B cell (primary cell): ENCODE measurements at regions not wholly inside any gene's neighbourhood (a gene's known extent, or its start where the extent isn't known, plus 50 kb on each side); places are given as distances from the start of the nearest gene placed in this dataset.

Experiments
- EZH2 ChIP-seq: IDR thresholded peaks from 2 replicates; pipeline ENCODE4 v1.6.1; 2012; ENCODE audit warnings: borderline replicate concordance, low read depth, mild to moderate bottlenecking, moderate library complexity, low read length; ENCODE audit not compliant: insufficient read depth, poor library complexity, severe bottlenecking
- TF ChIP-seq, protein P1 (sequence below): fragments of 200-600 bp; IDR thresholded peaks from one replicate; pipeline ENCODE4 v1.8.0; 2022; ENCODE audit warnings: antibody characterized with exemption, mild to moderate bottlenecking

DNA sequence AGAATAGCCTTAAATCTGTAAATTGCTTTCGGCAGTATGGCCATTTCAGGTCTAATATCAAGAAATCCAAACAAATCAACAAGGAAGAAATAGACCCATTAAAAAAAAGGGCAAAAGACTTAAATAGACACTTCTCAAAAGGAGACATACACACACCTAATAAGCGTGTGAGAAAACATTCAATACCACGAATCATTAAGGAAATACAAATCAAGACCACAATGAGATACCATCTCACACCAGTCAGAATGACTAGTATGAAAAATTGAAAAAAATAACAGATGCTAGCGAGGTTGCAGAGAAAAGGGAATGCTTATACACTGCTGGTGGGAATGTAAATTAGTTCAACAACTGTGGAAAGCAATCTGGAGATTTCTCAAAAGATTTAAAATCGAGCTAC is 243.2 kb downstream of the DSEL start:
- TF ChIP-seq, protein P1, sequence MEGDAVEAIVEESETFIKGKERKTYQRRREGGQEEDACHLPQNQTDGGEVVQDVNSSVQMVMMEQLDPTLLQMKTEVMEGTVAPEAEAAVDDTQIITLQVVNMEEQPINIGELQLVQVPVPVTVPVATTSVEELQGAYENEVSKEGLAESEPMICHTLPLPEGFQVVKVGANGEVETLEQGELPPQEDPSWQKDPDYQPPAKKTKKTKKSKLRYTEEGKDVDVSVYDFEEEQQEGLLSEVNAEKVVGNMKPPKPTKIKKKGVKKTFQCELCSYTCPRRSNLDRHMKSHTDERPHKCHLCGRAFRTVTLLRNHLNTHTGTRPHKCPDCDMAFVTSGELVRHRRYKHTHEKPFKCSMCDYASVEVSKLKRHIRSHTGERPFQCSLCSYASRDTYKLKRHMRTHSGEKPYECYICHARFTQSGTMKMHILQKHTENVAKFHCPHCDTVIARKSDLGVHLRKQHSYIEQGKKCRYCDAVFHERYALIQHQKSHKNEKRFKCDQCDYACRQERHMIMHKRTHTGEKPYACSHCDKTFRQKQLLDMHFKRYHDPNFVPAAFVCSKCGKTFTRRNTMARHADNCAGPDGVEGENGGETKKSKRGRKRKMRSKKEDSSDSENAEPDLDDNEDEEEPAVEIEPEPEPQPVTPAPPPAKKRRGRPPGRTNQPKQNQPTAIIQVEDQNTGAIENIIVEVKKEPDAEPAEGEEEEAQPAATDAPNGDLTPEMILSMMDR, result no peak
- no peak for TF ChIP-seq EZH2
